SK-N-SH (cell line): ENCODE measurements at regions not wholly inside any gene's neighbourhood (a gene's known extent, or its start where the extent isn't known, plus 50 kb on each side); places are given as distances from the start of the nearest gene placed in this dataset.

Experiments used
- CTCF ChIA-PET: fragments of 300-600, 350-600 bp; formaldehyde crosslinking; extraction: SDS; loops from one replicate; lab custom pipeline; 2021; lab: Yijun Ruan, JAX
- POLR2A ChIA-PET: fragments of 350-600 bp; sonication (Branson Sonifier 250); formaldehyde crosslinking; extraction: SDS; loops from one replicate; lab custom pipeline; 2020; ENCODE audit warnings: antibody characterized with exemption, inconsistent platforms; lab: Yijun Ruan, JAX
- DNase-seq: peaks from one replicate; pipeline ENCODE4 v3.0.0; 2012
- H2AFZ ChIP-seq: fragments of 200-600 bp; sonication (generic); 2 replicates; pipeline ENCODE4 v1.8.1; 2016; ENCODE audit warnings: antibody characterized with exemption, mild to moderate bottlenecking, low read depth
- H3F3A ChIP-seq: fragments of 200-600 bp; sonication (generic); replicated peaks from 2 replicates; pipeline ENCODE3; 2016; ENCODE audit warnings: antibody characterized with exemption, mild to moderate bottlenecking; ENCODE audit not compliant: insufficient read depth
- H3K27ac ChIP-seq, 2 experiments: fragments of 200-500 bp in 1 of 2; fragments of 200-600 bp in 1 of 2; sonication (Bioruptor generic) in 1 of 2; sonication (generic), shearing (Covaris generic) in 1 of 2; 2 replicates each; pipeline versions ENCODE4 v1.5.1 to v1.6.1; 2014 to 2016; ENCODE audit warnings: low read depth in 2 of 2, inconsistent platforms in 1 of 2, low read length in 1 of 2, mild to moderate bottlenecking in 1 of 2, mixed read lengths in 1 of 2
- H3K27me3 ChIP-seq: fragments of 200-600 bp; sonication (generic), shearing (Covaris generic); 2 replicates; pipeline ENCODE4 v1.6.1; 2016; ENCODE audit warnings: mixed run types; ENCODE audit not compliant: insufficient read depth
- H3K36me3 ChIP-seq, 2 experiments: fragments of 200-500 bp in 1 of 2; fragments of 200-600 bp in 1 of 2; sonication (Bioruptor generic) in 1 of 2; sonication (generic) in 1 of 2; replicated peaks in 1 of 2; 2 replicates each; pipeline versions ENCODE3 to v1.5.1; 2014 to 2016; ENCODE audit warnings: low read length in 1 of 2, mild to moderate bottlenecking in 1 of 2; ENCODE audit not compliant: insufficient read depth in 2 of 2, control insufficient read depth in 1 of 2
- H3K4me1 ChIP-seq, 2 experiments: fragments of 200-500 bp in 1 of 2; fragments of 200-600 bp in 1 of 2; sonication (Bioruptor generic) in 1 of 2; sonication (generic), shearing (Covaris generic) in 1 of 2; 2 replicates each; pipeline versions ENCODE4 v1.5.1 to v1.6.1; 2014 to 2016; ENCODE audit warnings: low read depth in 1 of 2, low read length in 1 of 2, mixed run types in 1 of 2; ENCODE audit not compliant: insufficient read depth in 2 of 2, control insufficient read depth in 1 of 2
- H3K4me2 ChIP-seq: fragments of 200-600 bp; sonication (generic), shearing (Covaris generic); 2 replicates; pipeline ENCODE4 v1.6.1; 2017; ENCODE audit warnings: mixed run types
- H3K4me3 ChIP-seq, 2 experiments: fragments of 200-500 bp in 1 of 2; fragments of 200-600 bp in 1 of 2; sonication (Bioruptor generic) in 1 of 2; sonication (generic), shearing (Covaris generic) in 1 of 2; 2 replicates each; pipeline versions ENCODE4 v1.5.1 to v1.8.1; 2014 to 2016; ENCODE audit warnings: low read depth in 2 of 2, inconsistent platforms in 1 of 2, low read length in 1 of 2, mild to moderate bottlenecking in 1 of 2, mixed read lengths in 1 of 2, moderate library complexity in 1 of 2
- H3K79me2 ChIP-seq: fragments of 200-600 bp; sonication (generic); 2 replicates; pipeline ENCODE4 v1.8.1; 2017; ENCODE audit warnings: mild to moderate bottlenecking; ENCODE audit not compliant: insufficient read depth
- H3K9ac ChIP-seq: fragments of 200-600 bp; sonication (generic); 2 replicates; pipeline ENCODE4 v1.6.1; 2017; ENCODE audit warnings: mixed run types
- H3K9me2 ChIP-seq: fragments of 200-600 bp; sonication (generic); 2 replicates; pipeline ENCODE4 v1.6.1; 2017; ENCODE audit warnings: mixed run types
- H3K9me3 ChIP-seq: fragments of 200-600 bp; sonication (generic); 2 replicates; pipeline ENCODE4 v1.6.1; 2017; ENCODE audit warnings: mixed run types, mild to moderate bottlenecking, moderate library complexity
- H4K20me1 ChIP-seq: fragments of 200-600 bp; sonication (generic); 2 replicates; pipeline ENCODE4 v1.6.1; 2017; ENCODE audit warnings: mild to moderate bottlenecking, mixed run types; ENCODE audit not compliant: insufficient read depth
- CHD2 ChIP-seq: fragments of 150-350 bp; IDR thresholded peaks from 2 replicates; pipeline ENCODE4 v1.6.1; 2018; ENCODE audit warnings: low read length; ENCODE audit not compliant: partially characterized antibody
- EZH2phosphoT487 ChIP-seq: fragments of 200-600 bp; sonication (generic); IDR thresholded peaks from 2 replicates; pipeline ENCODE4 v1.6.1; 2017; ENCODE audit warnings: low read depth, mixed run types, mild to moderate bottlenecking, antibody characterized with exemption, moderate library complexity, borderline replicate concordance
- FOXM1 ChIP-seq: IDR thresholded peaks from 2 replicates; pipeline ENCODE4 v1.4.0; 2012; ENCODE audit warnings: low read depth, mild to moderate bottlenecking
- GABPA ChIP-seq: IDR thresholded peaks from 2 replicates; pipeline ENCODE4 v1.4.0; 2012; ENCODE audit warnings: low read depth, mild to moderate bottlenecking
- GATA2 ChIP-seq: sonication (generic); formaldehyde crosslinking; IDR thresholded peaks from 2 replicates; pipeline ENCODE4 v1.5.0; 2020; ENCODE audit warnings: mild to moderate bottlenecking, missing genetic modification reagents
- MXI1 ChIP-seq: IDR thresholded peaks from 2 replicates; pipeline ENCODE4 v1.6.1; 2012; ENCODE audit warnings: mild to moderate bottlenecking, low read depth, low read length, improper control_type of control experiment
- SMC3 ChIP-seq: IDR thresholded peaks from 2 replicates; pipeline ENCODE4 v1.6.1; 2012; ENCODE audit warnings: low read depth, low read length, improper control_type of control experiment
- TCF12 ChIP-seq: IDR thresholded peaks from 2 replicates; pipeline ENCODE4 v1.4.0; 2012
- WGBS: methylation state at CpG from one replicate; pipeline ENCODE4 v1.1.6; 2017; ENCODE audit warnings: low lambda C conversion rate; 5-methylcytosine and 5-hydroxymethylcytosine counted together
- TF ChIP-seq, protein P1 (sequence below): fragments of 200-600 bp; sonication (generic); IDR thresholded peaks from 2 replicates; pipeline ENCODE4 v1.6.1; 2017; ENCODE audit warnings: antibody characterized with exemption, mild to moderate bottlenecking, moderate library complexity
- TF ChIP-seq, protein P2 (sequence below): IDR thresholded peaks from 2 replicates; pipeline ENCODE4 v1.4.0; 2012; ENCODE audit warnings: low read depth, borderline replicate concordance
- TF ChIP-seq, protein P3 (sequence below): IDR thresholded peaks from 2 replicates; pipeline ENCODE4 v1.4.0; 2012; ENCODE audit warnings: low read depth
- TF ChIP-seq, protein P4 (sequence below): IDR thresholded peaks from 2 replicates; pipeline ENCODE4 v1.4.0; 2012; ENCODE audit warnings: low read depth, borderline replicate concordance
- TF ChIP-seq, protein P5 (sequence below): fragments of 150-350 bp; IDR thresholded peaks from 2 replicates; pipeline ENCODE4 v1.6.1; 2017; ENCODE audit warnings: antibody characterized with exemption, low read length, low read depth, borderline replicate concordance

DNA sequence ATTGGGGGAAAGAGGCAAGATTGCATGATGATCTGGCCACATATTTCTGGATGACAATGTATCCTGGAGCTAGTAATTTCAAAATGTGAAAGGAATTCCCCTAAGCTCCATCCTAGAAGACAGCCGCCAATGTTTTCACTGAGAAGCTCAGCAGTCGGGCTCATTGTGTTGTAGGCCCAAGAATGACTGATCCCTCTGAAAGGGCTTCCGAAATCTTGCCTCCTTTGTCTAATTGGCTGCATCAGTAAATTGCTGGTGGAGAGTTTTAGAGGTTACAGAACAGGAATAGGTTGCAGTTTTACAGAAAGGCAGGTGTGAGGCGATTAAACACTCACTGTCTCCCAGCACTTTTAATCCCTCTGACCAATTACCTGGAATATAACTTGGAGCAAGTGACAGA is 464.1 kb upstream of the SALL1 start:
- Histone ChIP-seq H3K36me3 (no peaks in the 10 kb centered on the region), H3K79me2 (no peaks in the 10 kb centered on the region), H3K4me1 (no peaks in the 10 kb centered on the region), H3F3A (no peaks in the 10 kb centered on the region), H2AFZ (no peak overlapping the region), H3K9me3 (no peaks in the 10 kb centered on the region), H4K20me1 (no peaks in the 10 kb centered on the region), H3K4me2 (no peak overlapping the region), H3K4me3 (no peak overlapping the region), H3K9ac (no peak overlapping the region), H3K9me2 (no peaks in the 10 kb centered on the region), H3K27ac (no peak overlapping the region), H3K27me3 (no peaks in the 10 kb centered on the region)
- no peak for TF ChIP-seq SMC3
- no peak for TF ChIP-seq FOXM1
- TF ChIP-seq, protein P1, sequence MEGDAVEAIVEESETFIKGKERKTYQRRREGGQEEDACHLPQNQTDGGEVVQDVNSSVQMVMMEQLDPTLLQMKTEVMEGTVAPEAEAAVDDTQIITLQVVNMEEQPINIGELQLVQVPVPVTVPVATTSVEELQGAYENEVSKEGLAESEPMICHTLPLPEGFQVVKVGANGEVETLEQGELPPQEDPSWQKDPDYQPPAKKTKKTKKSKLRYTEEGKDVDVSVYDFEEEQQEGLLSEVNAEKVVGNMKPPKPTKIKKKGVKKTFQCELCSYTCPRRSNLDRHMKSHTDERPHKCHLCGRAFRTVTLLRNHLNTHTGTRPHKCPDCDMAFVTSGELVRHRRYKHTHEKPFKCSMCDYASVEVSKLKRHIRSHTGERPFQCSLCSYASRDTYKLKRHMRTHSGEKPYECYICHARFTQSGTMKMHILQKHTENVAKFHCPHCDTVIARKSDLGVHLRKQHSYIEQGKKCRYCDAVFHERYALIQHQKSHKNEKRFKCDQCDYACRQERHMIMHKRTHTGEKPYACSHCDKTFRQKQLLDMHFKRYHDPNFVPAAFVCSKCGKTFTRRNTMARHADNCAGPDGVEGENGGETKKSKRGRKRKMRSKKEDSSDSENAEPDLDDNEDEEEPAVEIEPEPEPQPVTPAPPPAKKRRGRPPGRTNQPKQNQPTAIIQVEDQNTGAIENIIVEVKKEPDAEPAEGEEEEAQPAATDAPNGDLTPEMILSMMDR, result no peak
- TF ChIP-seq GABPA, result no peak
- ChIA-PET POLR2A (no interaction called here), CTCF (no interaction called here)
- no peak for DNase-seq
- WGBS, result 73% methylated on average over 4 of the region's 4 CpGs

DNA sequence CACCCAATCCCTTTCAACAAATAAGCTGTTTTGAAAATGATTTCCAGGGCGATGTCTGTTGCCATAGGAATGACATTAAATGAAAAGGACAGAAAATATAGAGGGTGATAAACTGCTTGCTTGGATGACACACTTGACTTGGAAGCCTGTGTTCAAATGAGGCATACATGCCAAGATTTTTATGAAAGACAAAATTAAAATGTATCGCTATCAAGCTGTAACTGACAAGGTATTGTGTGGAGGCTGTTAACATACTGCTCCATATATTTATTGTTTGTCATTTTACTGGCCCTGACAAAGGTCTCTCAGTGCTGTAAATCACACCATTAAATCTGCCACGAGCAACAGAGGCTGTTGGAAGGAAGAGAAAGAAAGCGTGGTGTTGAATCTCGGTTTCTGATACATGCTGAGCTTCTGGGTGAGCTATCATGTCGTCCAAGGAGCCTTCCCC is 456.2 kb upstream of the SALL1 start:
- Histone ChIP-seq H3K9me3 (no peaks in the 10 kb centered on the region), H3K27ac (no peak overlapping the region), H3F3A (no peaks in the 10 kb centered on the region), H3K4me2 (no peak overlapping the region), H3K9ac (no peak overlapping the region), H3K9me2 (no peaks in the 10 kb centered on the region), H3K4me3 (no peak overlapping the region), H3K79me2 (no peaks in the 10 kb centered on the region), H4K20me1 (no peaks in the 10 kb centered on the region), H3K4me1 (no peaks in the 10 kb centered on the region), H3K36me3 (no peaks in the 10 kb centered on the region), H3K27me3 (no peaks in the 10 kb centered on the region), H2AFZ (no peak overlapping the region)
- 44% methylated on average over 6 of the region's 6 CpGs for WGBS
- DNase-seq, result no peak
- no peak for TF ChIP-seq GATA2 (CRISPR knock-in tag)
- no peak for TF ChIP-seq CHD2
- TF ChIP-seq GABPA, result no peak
- CTCF ChIA-PET, result no interaction called here
- POLR2A ChIA-PET, result no interaction called here

DNA sequence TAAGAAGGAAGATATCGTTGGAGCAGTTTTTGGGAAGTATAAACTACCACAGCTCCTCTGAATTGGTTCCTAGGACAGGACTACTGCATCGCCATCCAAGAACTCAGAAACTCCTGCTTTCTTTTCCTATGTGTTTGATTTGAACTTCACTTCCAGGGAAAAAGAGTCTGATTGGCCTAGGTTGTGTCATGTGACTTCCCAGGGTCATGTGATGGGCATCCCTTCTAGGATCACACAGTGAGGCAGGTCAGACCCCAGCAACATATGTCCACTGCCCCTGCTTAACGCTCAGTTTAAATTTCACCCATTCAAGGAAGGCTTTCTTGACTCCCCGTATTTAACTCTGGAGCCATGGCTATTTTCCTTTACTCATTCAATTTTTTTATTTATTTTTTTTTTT is 445.2 kb upstream of the SALL1 start:
- Histone ChIP-seq H3K4me1 (peaks cover 0 to 6% of the 10 kb centered on the region in 2 experiments; a peak in 1 of 4 replicates), H3K4me2 (no peak overlapping the region), H3K36me3 (no peaks in the 10 kb centered on the region), H2AFZ (no peak overlapping the region), H3K4me3 (no peak overlapping the region), H3K9me2 (no peaks in the 10 kb centered on the region), H3F3A (no peaks in the 10 kb centered on the region), H3K27me3 (no peaks in the 10 kb centered on the region), H3K9me3 (no peaks in the 10 kb centered on the region), H3K27ac (no peak overlapping the region), H4K20me1 (no peaks in the 10 kb centered on the region), H3K79me2 (no peaks in the 10 kb centered on the region), H3K9ac (no peak overlapping the region)
- DNase-seq, result no peak
- ChIA-PET CTCF (no interaction called here), POLR2A (no interaction called here)
- WGBS, result 71% methylated on average over 4 of the region's 4 CpGs
- TF ChIP-seq, protein P2, sequence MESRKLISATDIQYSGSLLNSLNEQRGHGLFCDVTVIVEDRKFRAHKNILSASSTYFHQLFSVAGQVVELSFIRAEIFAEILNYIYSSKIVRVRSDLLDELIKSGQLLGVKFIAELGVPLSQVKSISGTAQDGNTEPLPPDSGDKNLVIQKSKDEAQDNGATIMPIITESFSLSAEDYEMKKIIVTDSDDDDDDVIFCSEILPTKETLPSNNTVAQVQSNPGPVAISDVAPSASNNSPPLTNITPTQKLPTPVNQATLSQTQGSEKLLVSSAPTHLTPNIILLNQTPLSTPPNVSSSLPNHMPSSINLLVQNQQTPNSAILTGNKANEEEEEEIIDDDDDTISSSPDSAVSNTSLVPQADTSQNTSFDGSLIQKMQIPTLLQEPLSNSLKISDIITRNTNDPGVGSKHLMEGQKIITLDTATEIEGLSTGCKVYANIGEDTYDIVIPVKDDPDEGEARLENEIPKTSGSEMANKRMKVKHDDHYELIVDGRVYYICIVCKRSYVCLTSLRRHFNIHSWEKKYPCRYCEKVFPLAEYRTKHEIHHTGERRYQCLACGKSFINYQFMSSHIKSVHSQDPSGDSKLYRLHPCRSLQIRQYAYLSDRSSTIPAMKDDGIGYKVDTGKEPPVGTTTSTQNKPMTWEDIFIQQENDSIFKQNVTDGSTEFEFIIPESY, result no peak
- no peak for TF ChIP-seq TCF12
- TF ChIP-seq, protein P3, sequence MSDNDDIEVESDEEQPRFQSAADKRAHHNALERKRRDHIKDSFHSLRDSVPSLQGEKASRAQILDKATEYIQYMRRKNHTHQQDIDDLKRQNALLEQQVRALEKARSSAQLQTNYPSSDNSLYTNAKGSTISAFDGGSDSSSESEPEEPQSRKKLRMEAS, result no peak
- TF ChIP-seq, protein P1, result no peak
- TF ChIP-seq CHD2, result no peak
- no peak for TF ChIP-seq EZH2phosphoT487
- TF ChIP-seq, protein P4, sequence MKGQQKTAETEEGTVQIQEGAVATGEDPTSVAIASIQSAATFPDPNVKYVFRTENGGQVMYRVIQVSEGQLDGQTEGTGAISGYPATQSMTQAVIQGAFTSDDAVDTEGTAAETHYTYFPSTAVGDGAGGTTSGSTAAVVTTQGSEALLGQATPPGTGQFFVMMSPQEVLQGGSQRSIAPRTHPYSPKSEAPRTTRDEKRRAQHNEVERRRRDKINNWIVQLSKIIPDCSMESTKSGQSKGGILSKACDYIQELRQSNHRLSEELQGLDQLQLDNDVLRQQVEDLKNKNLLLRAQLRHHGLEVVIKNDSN, result no peak
- TF ChIP-seq, protein P5, sequence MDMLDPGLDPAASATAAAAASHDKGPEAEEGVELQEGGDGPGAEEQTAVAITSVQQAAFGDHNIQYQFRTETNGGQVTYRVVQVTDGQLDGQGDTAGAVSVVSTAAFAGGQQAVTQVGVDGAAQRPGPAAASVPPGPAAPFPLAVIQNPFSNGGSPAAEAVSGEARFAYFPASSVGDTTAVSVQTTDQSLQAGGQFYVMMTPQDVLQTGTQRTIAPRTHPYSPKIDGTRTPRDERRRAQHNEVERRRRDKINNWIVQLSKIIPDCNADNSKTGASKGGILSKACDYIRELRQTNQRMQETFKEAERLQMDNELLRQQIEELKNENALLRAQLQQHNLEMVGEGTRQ, result no peak
- no peak for TF ChIP-seq MXI1
- TF ChIP-seq GABPA, result no peak
